ENCODE measurements at regions not wholly inside any gene's neighbourhood (a gene's known extent, or its start where the extent isn't known, plus 50 kb on each side); places are given as distances from the start of the nearest gene placed in this dataset.
"Not testable (repeated sequence)": the region's sequence is repeated elsewhere in the genome, so short reads cannot be mapped to it uniquely, and the experiment has no call there.

- no peak overlapping the region for H3K27ac ChIP-seq
- TF ChIP-seq ZFX (IDR thresholded peaks at IDR 0.05) (no peak), CTCF (conservative IDR thresholded peaks at IDR 0.05) (no peak)
These were observed 464.5 kb downstream of the CSNK1G3 start for GRCh38 chr5:123976379-123977033.

- not testable (repeated sequence) for H3K27ac ChIP-seq
These were observed 463.5 kb downstream of the CSNK1G3 start for GRCh38 chr5:123975521-123975920.

GRCh38 chr5:123966781-123967180 is 454.8 kb downstream of the CSNK1G3 start:
- TF ChIP-seq ZFX (IDR thresholded peaks at IDR 0.05) = no peak
- TF ChIP-seq CTCF (conservative IDR thresholded peaks at IDR 0.05) = no peak

GRCh38 chr5:123965626-123966025 is 453.6 kb downstream of the CSNK1G3 start:
- TF ChIP-seq CTCF (conservative IDR thresholded peaks at IDR 0.05) = no peak
- no peak for TF ChIP-seq ZFX (IDR thresholded peaks at IDR 0.05)
- H3K27ac ChIP-seq = no peak overlapping the region

More at GRCh38 chr5:123966781-123967180, 454.8 kb downstream of the CSNK1G3 start:
- no peak overlapping the region for H3K27ac ChIP-seq

- no peak for TF ChIP-seq ZFX (IDR thresholded peaks at IDR 0.05)
- TF ChIP-seq CTCF (conservative IDR thresholded peaks at IDR 0.05) = no peak
- no peak overlapping the region for H3K27ac ChIP-seq
These were observed 452.9 kb downstream of the CSNK1G3 start for GRCh38 chr5:123964884-123965283.

GRCh38 chr5:123960526-123960925 is 448.5 kb downstream of the CSNK1G3 start:
- no peak overlapping the region for H3K27ac ChIP-seq
- TF ChIP-seq CTCF (conservative IDR thresholded peaks at IDR 0.05) (no peak), ZFX (IDR thresholded peaks at IDR 0.05) (no peak)

GRCh38 chr5:123951582-123951977 is 439.6 kb downstream of the CSNK1G3 start:
- no peak for TF ChIP-seq ZFX (IDR thresholded peaks at IDR 0.05)
- TF ChIP-seq CTCF (conservative IDR thresholded peaks at IDR 0.05) = no peak
- H3K27ac ChIP-seq = no peak overlapping the region
